NCI-H510A treated with DMSO at 0.1 percent for 48 hours (cell line): ENCODE measurements at regions not wholly inside any gene's neighbourhood (a gene's known extent, or its start where the extent isn't known, plus 50 kb on each side); places are given as distances from the start of the nearest gene placed in this dataset.

Source experiments
- DNase-seq: peaks from one replicate; lab custom pipeline; 2025; lab: John Stamatoyannopoulos, UW

- DNase-seq: no peak
Observed at GRCh38 chr3:132237652-132238032, 79.6 kb upstream of the ACP3 start.

DNA sequence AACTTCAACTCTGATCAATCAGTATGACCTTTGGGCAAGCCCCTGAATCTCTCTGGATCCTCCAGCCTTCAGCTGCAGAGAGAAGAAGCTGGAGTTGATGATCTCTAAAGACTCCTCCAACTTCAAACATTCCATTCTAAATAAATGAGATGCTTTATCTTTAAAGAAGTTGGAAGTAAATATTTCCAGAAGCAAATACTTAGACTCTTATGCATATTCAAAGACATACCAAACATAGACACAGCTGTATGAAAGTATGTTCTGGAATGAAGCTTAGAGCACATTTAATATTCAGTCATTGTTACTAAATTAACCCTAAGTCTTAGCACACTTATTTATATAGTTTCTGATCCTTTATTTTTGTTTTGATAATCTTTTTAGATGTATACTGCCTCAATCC lies 77.6 kb upstream of the ACP3 start:
- no peak for DNase-seq

DNA sequence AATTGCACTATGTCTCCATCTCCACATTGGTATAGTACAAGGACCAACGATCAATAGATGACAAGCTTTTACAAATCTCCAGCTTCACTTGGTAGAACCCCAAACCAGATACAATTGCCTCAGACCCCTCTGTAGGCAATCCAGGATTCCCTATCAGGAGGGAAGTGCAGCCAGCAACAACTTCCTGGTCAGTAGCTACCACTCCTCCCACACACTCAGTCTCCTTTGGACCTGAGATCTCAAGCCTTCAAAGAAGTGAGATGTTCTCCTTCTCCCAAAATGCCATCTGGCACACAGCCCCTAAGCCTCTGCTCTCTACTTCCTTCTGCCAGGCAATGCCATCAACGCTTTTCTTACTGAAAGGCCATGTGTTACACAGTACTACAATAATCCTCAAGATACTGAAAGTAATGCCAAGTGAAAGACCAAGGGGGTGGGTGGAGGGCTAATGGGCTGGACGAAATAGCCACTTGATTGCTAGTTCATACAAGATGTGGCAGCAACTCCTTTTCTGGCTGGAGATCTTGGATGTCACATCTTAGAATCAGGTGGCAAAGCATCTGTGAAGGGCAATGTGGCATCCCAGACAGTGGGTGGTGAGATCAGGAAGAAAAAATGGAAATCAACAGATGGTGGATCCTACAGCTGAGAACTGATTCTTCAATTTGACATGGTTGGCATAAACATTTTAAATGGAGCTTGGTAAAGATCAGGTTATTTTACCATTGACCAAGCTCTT lies 75.3 kb upstream of the ACP3 start:
- DNase-seq: no peak

- DNase-seq: no peak
Observed at GRCh38 chr3:132242790-132243189, 74.4 kb upstream of the ACP3 start.

GRCh38 chr3:132245552-132246142 lies 71.6 kb upstream of the ACP3 start:
- DNase-seq: no peak

DNA sequence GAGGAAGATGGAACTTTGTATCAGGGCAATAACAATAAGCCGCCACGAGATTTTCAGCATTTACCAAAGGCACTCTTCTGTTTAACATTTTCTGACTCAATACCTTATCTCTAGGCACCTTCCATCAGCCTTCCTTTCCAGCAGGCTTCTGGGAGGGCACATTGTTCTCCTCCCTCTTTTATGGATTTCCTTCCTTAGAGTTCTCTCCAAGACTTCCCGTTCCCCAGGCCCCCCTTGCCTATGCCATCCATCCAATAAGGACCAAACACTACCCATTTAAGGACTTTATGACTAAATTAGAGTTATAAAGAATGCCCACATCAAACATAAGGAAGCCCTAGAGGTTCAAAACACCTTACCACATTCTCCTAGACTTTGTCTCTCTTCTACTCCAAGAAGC lies 71.0 kb upstream of the ACP3 start:
- DNase-seq: no peak

- DNase-seq: no peak
Observed at GRCh38 chr3:132247211-132247610, 70.0 kb upstream of the ACP3 start.

GRCh38 chr3:132248490-132248889 lies 68.7 kb upstream of the ACP3 start:
- no peak for DNase-seq

DNA sequence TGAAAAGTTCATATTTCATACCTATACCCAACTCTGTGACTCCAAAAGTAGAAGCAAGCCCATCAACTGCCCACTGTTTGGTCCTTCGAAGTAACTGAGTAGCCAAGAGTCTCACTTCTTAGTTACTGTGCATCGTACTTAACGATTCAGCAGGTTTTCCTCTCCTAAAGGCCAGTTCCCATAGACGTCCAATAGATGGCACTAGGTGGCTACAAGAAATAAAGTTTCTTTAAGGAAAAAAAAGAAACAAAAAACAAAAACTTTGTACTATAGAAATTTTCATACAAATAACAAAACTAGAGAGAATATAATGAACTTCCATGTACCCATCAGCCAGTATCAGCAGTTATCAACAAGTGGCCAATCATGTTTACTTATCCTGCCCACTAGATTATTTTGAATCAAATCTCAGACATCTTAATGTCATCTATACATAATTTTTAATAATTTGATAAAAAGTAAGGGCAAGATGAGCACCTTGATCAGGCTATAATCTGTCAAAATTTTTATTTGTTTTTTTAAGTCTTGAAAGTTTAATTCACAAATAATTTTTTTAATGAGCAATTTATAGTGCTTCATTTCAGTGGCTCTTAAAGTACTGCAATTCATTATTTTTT lies 63.8 kb upstream of the ACP3 start:
- DNase-seq: peak; percentile 45

GRCh38 chr3:132254076-132254755 lies 63.0 kb upstream of the ACP3 start:
- no peak for DNase-seq

DNA sequence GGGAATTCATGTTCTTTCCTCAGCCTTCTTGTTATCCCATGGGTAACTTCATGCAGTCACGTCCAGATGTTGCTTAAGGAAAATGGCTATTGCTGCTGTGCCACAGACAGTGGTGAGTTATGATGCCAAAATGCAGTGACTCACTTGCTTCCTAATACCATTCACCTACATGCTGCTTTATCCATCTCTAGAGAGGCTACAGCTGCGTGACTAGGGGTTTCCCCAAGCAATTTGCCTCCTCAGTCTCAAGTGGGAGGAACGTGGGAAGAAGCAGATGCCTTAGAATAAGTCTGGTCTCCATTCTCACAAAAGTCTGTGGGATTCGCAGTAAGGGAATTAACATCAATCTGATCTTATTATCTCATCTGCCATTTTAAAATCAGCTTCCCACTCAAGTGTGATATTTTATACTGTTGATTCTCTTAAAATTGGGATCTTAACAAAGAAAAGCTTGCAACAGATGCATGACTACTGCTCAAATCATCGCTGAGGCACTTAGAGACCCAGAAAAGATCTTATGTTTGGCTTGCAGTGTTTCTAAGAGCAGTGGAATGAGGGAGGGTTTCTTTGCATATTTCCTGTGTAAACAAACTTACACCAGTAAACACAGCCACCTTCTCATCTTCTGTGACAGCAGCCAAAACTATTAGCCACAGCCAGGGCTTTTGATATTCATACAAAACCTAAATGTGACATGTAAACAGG lies 62.0 kb upstream of the ACP3 start:
- no peak for DNase-seq

GRCh38 chr3:132256989-132257388 lies 60.2 kb upstream of the ACP3 start:
- DNase-seq: peak; percentile 54

- no peak for DNase-seq
Observed at GRCh38 chr3:132261506-132261905, 55.7 kb upstream of the ACP3 start.

GRCh38 chr3:132262305-132262704 lies 54.9 kb upstream of the ACP3 start:
- DNase-seq: no peak

DNA sequence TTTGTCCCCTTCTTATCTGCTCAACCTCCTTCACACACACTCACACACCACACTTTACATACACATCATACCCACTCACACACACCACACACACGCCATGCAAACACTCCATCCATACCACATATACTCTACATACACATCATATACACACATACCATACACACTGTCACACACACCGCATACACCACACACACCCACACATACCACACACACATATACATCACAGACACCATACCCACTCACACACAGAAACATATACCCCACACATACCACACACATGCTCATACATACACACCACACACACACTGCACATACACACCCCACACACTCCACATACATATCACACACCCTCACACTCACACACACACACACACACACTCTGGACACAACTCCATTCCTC lies 54.3 kb upstream of the ACP3 start:
- no peak for DNase-seq

DNA sequence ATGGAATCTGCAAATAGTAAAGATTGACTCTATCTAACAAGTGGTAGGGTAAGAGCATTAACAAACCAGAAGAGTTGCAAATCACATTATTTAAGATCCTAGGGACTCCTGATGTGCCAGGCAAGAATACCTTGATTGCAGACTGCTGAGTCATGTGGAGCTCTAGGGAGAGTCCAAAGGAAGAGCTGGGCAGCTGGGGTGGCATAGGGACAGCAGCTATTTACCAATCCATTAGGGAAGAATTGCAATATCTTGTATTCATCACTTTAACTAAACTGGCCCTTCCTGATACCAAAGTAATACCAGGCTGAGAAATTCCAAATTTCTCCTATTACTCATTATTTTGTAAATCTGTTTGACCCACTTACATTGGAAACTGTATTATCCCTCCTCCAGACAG lies 52.2 kb upstream of the ACP3 start:
- DNase-seq: no peak

DNA sequence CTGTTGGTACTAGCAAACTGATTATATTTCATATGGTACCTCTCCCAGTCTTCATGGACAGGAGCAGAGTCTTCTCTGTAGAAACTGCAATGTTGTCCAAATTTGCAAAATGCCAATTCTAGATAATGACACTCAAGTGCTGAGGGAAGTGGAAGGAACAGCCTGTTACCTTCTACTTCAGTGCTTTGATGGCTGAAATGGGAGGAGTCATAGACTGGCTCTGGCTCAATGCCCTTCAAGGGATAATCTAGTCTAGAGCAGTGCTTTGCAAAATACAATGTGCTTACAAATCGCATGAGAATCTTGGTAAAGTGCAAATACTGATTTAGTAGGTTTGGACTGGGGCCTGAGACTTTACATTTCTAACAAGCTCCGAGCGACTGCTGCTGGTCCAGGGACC lies 51.7 kb upstream of the ACP3 start:
- DNase-seq: no peak

GRCh38 chr3:132267391-132267993 lies 49.7 kb upstream of the ACP3 start:
- DNase-seq: peak; percentile 44
